OCI-LY1 (cell line): ENCODE measurements at regions not wholly inside any gene's neighbourhood (a gene's known extent, or its start where the extent isn't known, plus 50 kb on each side); places are given as distances from the start of the nearest gene placed in this dataset.

Source experiments
- CTCF ChIP-seq: fragments of 200-600 bp; sonication (generic), shearing (Covaris generic); IDR thresholded peaks from 2 replicates; pipeline ENCODE4 v1.5.1; 2017; ENCODE audit warnings: mild to moderate bottlenecking, antibody characterized with exemption, low read length, moderate library complexity, mixed read lengths
- EZH2 ChIP-seq: fragments of 200-600 bp; sonication (generic), shearing (Covaris generic); IDR thresholded peaks from 2 replicates; pipeline ENCODE4 v1.8.0; 2017; ENCODE audit warnings: borderline replicate concordance, mixed run types, mild to moderate bottlenecking, antibody characterized with exemption, low read length, moderate library complexity, mixed read lengths

GRCh38 chr6:16850681-16851026, 89.4 kb upstream of the ATXN1 start:
- TF ChIP-seq CTCF (no peak), EZH2 (no peak)
